Keratinocyte (primary cell): ENCODE measurements at regions not wholly inside any gene's neighbourhood (a gene's known extent, or its start where the extent isn't known, plus 50 kb on each side); places are given as distances from the start of the nearest gene placed in this dataset.
"Not testable (repeated sequence)": the region's sequence is repeated elsewhere in the genome, so short reads cannot be mapped to it uniquely, and the experiment has no call there.

Experiments
- DNase-seq: peaks from one replicate; pipeline ENCODE4 v3.0.0-alpha.2; 2011; ENCODE audit warnings: low read depth, missing footprints, low spot score
- FAIRE-seq: peaks from 2 replicates; lab custom pipeline; 2011; peaks lifted over from hg19 to GRCh38; lab: Jason Lieb, UNC
- H2AFZ ChIP-seq: 2 replicates; pipeline ENCODE4 v1.6.0; 2012; ENCODE audit warnings: low read length, control low read depth, inconsistent platforms; ENCODE audit not compliant: control insufficient read depth
- H3K27ac ChIP-seq: 2 replicates; pipeline ENCODE4 v1.5.1; 2011; ENCODE audit warnings: low read length; ENCODE audit not compliant: control insufficient read depth, insufficient read depth
- H3K27me3 ChIP-seq: 3 replicates; pipeline ENCODE4 v1.6.0; 2011; ENCODE audit warnings: low read length; ENCODE audit not compliant: control insufficient read depth, insufficient read depth; ENCODE audit errors: extremely low read depth
- H3K36me3 ChIP-seq, 2 experiments: 2 replicates in 1 of 2; 3 replicates in 1 of 2; pipeline ENCODE4 v1.5.1; 2011; ENCODE audit warnings: low read length in 2 of 2, mild to moderate bottlenecking in 1 of 2; ENCODE audit not compliant: control insufficient read depth in 2 of 2, insufficient read depth in 2 of 2; ENCODE audit errors: extremely low read depth in 1 of 2
- H3K4me1 ChIP-seq: 3 replicates; pipeline ENCODE4 v1.5.1; 2011; ENCODE audit warnings: low read length; ENCODE audit not compliant: control insufficient read depth, insufficient read depth; ENCODE audit errors: extremely low read depth
- H3K4me2 ChIP-seq: 3 replicates; pipeline ENCODE4 v1.6.0; 2011; ENCODE audit warnings: low read depth, low read length; ENCODE audit not compliant: control insufficient read depth, insufficient read depth; ENCODE audit errors: extremely low read depth
- H3K4me3 ChIP-seq, 3 experiments: fragments of 200-600 bp in 1 of 3; sonication (generic) in 1 of 3; 2 replicates in 2 of 3; 3 replicates in 1 of 3; pipeline ENCODE4 v1.5.1; 2011 to 2016; ENCODE audit warnings: low read length in 3 of 3, mild to moderate bottlenecking in 3 of 3, control low read depth in 2 of 3, inconsistent platforms in 1 of 3, low read depth in 1 of 3, mixed read lengths in 1 of 3, mixed run types in 1 of 3, moderate library complexity in 1 of 3; ENCODE audit not compliant: control insufficient read depth in 2 of 3, insufficient read depth in 2 of 3; ENCODE audit errors: extremely low read depth in 1 of 3
- H3K79me2 ChIP-seq: 2 replicates; pipeline ENCODE4 v1.6.0; 2012; ENCODE audit warnings: low read length; ENCODE audit not compliant: control insufficient read depth, insufficient read depth
- H3K9ac ChIP-seq: 3 replicates; pipeline ENCODE4 v1.6.0; 2011; ENCODE audit warnings: low read length; ENCODE audit not compliant: control insufficient read depth, insufficient read depth; ENCODE audit errors: extremely low read depth
- H3K9me1 ChIP-seq: 3 replicates; pipeline ENCODE4 v1.6.0; 2011; ENCODE audit warnings: low read length; ENCODE audit not compliant: control insufficient read depth, insufficient read depth; ENCODE audit errors: extremely low read depth
- H3K9me3 ChIP-seq: 2 replicates; pipeline ENCODE4 v1.5.1; 2012; ENCODE audit warnings: low read depth, low read length; ENCODE audit not compliant: control insufficient read depth
- H4K20me1 ChIP-seq: 3 replicates; pipeline ENCODE4 v1.6.0; 2011; ENCODE audit warnings: low read length; ENCODE audit not compliant: control insufficient read depth, insufficient read depth; ENCODE audit errors: extremely low read depth
- CTCF ChIP-seq, 3 experiments: IDR thresholded peaks in 1 of 3; conservative IDR thresholded peaks in 1 of 3; optimal IDR thresholded peaks in 1 of 3; 2 replicates in 2 of 3; 3 replicates in 1 of 3; pipeline versions ENCODE3 to v1.5.1; 2011; ENCODE audit warnings: low read length in 3 of 3, mild to moderate bottlenecking in 3 of 3, moderate library complexity in 2 of 3, control low read depth in 1 of 3, inconsistent platforms in 1 of 3; ENCODE audit not compliant: insufficient read depth in 2 of 3; ENCODE audit errors: extremely low read depth in 1 of 3
- EZH2 ChIP-seq: IDR thresholded peaks from one replicate; pipeline ENCODE4 v1.6.1; 2012; ENCODE audit warnings: inconsistent platforms, mild to moderate bottlenecking, low read length, moderate library complexity
- dilution Hi-C: fragments of 300-500 bp; cut with MboI; formaldehyde crosslinking; loops from one replicate; pipeline ENCODE4 v1.7.0; 2020; ENCODE audit warnings: low sequenced_read_pairs; ENCODE audit not compliant: extremely low pct_ligation_motif_present

DNA sequence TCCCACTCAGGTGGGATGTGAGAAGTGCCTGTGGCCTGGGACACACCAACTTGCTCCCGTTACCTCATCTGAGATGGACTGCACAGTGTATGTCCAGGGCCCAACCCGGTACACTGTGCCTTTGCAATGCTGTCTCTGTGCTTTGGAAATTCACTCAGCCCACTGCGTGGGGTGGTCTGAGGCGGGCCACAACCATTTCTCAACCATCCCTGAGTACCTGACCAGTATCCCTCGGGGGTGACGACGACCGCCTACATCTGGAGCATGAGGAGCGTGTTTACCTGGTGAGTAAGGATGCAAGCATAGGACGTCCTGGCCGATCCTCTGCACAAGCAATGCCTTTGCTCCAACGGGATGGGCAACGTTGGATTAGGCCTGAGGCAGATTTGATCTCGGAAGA, 188.2 kb upstream of the PZP start:
- H3K27me3 ChIP-seq, H3K27ac ChIP-seq, H3K4me1 ChIP-seq, H3K9ac ChIP-seq, H2AFZ ChIP-seq, H3K9me3 ChIP-seq, DNase-seq, dilution Hi-C loops, H3K4me2 ChIP-seq, H3K9me1 ChIP-seq, H4K20me1 ChIP-seq, H3K36me3 ChIP-seq, H3K79me2 ChIP-seq, FAIRE-seq, H3K4me3 ChIP-seq: not testable (repeated sequence)

GRCh38 chr12:9395220-9395619, 187.0 kb upstream of the PZP start:
- H3K27me3 ChIP-seq, H3K79me2 ChIP-seq, H3K4me1 ChIP-seq, DNase-seq, H4K20me1 ChIP-seq, H2AFZ ChIP-seq, FAIRE-seq, H3K4me3 ChIP-seq, H3K4me2 ChIP-seq, H3K9me1 ChIP-seq, H3K27ac ChIP-seq, H3K36me3 ChIP-seq, H3K9ac ChIP-seq, dilution Hi-C loops, H3K9me3 ChIP-seq: not testable (repeated sequence)

GRCh38 chr12:9392842-9393241, 184.6 kb upstream of the PZP start:
- H3K36me3 ChIP-seq, result no peaks in the 10 kb centered on the region
- no peak overlapping the region for H3K27ac ChIP-seq
- H2AFZ ChIP-seq, result no peak overlapping the region
- no peaks in the 10 kb centered on the region for H3K9me1 ChIP-seq
- no peaks in the 10 kb centered on the region for H3K9me3 ChIP-seq
- no peak for FAIRE-seq
- TF ChIP-seq EZH2 (no peak), CTCF (optimal IDR thresholded peaks at IDR 0.05 in 1 of 3, IDR thresholded peaks at IDR 0.05 in 1 of 3, conservative IDR thresholded peaks at IDR 0.05 in 1 of 3; ENCODE audit: extremely low read depth in 1 of 3, insufficient read depth in 2 of 3, low read length in 3 of 3) (no peak)
- dilution Hi-C loops, result no loop called here
- no peaks in the 10 kb centered on the region for H3K27me3 ChIP-seq
- H4K20me1 ChIP-seq, result no peaks in the 10 kb centered on the region
- H3K79me2 ChIP-seq, result no peaks in the 10 kb centered on the region
- H3K4me1 ChIP-seq, result no peaks in the 10 kb centered on the region
- H3K9ac ChIP-seq, result no peak overlapping the region
- no peak for DNase-seq
- no peak overlapping the region for H3K4me2 ChIP-seq
- no peak overlapping the region for H3K4me3 ChIP-seq
